ENCODE measurements at regions not wholly inside any gene's neighbourhood (a gene's known extent, or its start where the extent isn't known, plus 50 kb on each side); places are given as distances from the start of the nearest gene placed in this dataset.
"Not testable (repeated sequence)": the region's sequence is repeated elsewhere in the genome, so short reads cannot be mapped to it uniquely, and the experiment has no call there.

- in situ Hi-C loops (cut with MboI; ENCODE audit: low sequenced_read_pairs), result no loop called here
These were observed 157.5 kb upstream of the ATF7IP start for GRCh38 chr12:14207905-14208551.

GRCh38 chr12:14211947-14212387 lies 153.5 kb upstream of the ATF7IP start:
- in situ Hi-C loops (cut with MboI; ENCODE audit: low sequenced_read_pairs), result no loop called here

- in situ Hi-C loops (cut with MboI; ENCODE audit: low sequenced_read_pairs), result no loop called here
These were observed 151.9 kb upstream of the ATF7IP start for GRCh38 chr12:14213542-14213941.

- in situ Hi-C loops (cut with MboI; ENCODE audit: low sequenced_read_pairs), result no loop called here
These were observed 151.0 kb upstream of the ATF7IP start for GRCh38 chr12:14214495-14214894.

- in situ Hi-C loops (cut with MboI; ENCODE audit: low sequenced_read_pairs), result not testable (repeated sequence)
These were observed 149.5 kb upstream of the ATF7IP start for GRCh38 chr12:14215949-14216348.

DNA sequence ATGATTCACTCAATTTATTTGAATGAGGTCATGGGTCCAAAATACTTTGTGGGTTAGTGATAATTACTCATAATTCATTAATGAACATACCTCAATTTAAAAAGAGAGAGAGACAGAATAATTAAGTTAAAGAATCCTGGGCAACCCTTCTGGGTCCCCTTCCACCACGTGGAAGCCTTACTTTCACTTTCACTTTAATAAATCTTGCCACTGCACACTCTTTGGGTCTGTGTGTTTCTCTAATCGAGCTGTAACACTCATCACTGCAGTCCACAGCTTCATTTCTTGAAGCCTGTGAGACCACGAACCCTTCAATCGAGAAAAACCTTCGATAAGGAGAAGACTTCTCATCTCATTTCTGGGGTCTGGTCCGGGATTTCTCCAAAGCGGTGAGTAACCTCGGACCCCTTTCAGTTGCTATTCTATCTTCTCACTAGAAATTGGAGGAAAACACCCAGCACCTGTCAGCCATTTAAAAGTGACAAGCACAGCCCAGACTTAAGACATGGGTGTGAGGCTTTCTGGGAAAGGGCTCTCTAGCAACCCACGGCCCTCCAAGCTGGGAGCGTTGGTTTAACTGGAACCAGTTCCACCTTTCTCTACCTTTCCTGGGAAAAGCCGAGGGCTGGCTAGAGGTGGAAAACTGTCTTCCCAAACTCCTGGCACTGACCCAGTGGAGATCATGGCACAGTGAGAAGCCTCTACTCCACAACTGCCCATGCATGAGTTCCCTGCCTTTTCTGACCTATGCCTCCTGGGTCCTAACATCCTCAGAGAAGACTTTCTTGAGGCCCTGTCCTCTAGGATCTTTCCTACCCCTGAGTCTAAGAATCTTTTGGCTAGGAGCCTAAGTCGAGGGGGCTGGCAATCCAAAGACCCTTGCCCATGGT lies 148.8 kb upstream of the ATF7IP start:
- in situ Hi-C loops (cut with MboI; ENCODE audit: low sequenced_read_pairs), result no loop called here

GRCh38 chr12:14219156-14219555 lies 146.3 kb upstream of the ATF7IP start:
- in situ Hi-C loops (cut with MboI; ENCODE audit: low sequenced_read_pairs), result no loop called here

DNA sequence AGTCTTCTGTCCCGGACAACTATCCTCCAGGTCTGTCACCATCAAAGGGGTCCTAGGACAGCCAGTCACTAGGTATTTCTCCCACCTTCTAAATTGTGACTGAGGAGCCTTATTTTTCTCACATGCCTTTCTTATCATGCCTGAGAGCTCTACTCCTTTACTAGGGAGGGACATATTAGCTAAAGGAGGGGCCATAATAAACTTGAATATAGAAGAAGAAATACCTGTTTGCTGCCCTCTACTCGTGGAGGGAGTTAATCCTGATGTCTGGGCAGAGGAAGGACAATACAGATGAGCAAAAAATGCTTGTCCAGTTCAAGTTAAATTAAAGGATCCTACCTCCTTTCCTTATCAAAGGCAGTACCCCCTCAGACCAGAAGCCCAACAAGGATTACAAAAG lies 145.8 kb upstream of the ATF7IP start:
- in situ Hi-C loops (cut with MboI; ENCODE audit: low sequenced_read_pairs), result not testable (repeated sequence)

GRCh38 chr12:14225064-14225463 lies 140.4 kb upstream of the ATF7IP start:
- in situ Hi-C loops (cut with MboI; ENCODE audit: low sequenced_read_pairs), result loop anchor here (25.0 kb wide), 1 partner anchor 487 kb away; no protein-coding TSS in a partner anchor

DNA sequence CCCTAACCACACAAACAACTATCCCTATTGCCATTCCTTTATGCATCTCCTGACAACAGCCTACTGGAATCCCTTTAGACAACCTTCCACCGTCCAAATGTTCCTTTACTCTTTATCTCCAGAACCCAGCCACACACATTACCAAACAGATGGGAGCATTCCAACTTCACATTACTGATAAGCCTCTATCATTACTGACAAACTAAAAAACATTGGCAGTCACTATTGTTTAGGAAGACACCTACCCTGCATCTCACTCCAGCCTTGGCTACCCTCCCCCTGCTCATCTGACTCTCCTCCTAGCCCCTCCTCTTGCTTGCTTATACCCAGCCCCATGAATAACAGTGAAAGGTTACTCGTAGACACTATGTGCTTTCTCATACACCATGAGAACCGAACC lies 130.3 kb upstream of the ATF7IP start:
- in situ Hi-C loops (cut with MboI; ENCODE audit: low sequenced_read_pairs), result loop anchor here (25.0 kb wide), 1 partner anchor 477 kb away; no protein-coding TSS in a partner anchor

DNA sequence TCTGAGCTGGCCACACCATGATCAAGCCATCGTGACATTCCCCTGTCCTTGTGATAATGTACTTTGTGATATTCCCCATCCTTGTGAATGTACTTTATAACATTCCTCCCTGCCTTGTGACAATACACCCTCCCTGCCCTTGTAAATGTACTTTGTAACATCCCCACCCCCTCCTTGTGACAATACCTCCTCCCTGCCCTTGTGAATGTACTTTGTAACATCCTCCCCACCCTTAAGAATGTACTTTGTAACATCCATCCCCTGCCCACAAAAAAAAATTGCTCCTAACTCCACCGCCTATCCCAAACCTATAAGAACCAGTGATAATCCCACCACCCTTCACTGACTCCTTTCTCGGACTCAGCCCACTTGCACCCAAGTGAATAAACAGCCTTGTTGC lies 128.8 kb upstream of the ATF7IP start:
- in situ Hi-C loops (cut with MboI; ENCODE audit: low sequenced_read_pairs), result loop anchor here (25.0 kb wide), 1 partner anchor 476 kb away; no protein-coding TSS in a partner anchor

DNA sequence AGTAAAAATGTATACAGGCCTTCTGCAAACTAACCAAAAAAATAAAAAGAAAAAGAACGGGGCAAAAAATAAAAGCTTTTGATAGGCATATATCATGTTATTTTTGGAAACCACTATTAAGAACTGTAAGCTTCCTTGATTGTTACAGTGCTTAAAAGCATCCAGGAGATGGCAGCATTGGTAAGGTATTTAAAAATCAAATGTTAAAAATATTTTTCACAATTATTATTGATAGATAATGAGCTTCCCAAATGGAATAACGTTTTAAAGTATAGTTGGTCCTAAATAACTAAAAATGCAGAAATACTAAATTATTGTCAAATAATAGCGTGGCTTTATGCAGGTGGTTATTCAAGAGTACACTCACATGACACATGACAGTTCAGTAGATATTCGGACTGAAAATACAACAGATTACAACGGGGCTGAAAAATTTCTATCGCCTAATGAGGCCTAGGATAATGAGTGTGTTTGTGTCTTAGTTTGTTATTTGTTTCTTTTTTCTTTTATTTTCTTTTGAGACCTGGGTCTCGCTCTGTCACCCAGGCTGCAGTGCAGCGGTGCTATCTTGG lies 127.2 kb upstream of the ATF7IP start:
- in situ Hi-C loops (cut with MboI; ENCODE audit: low sequenced_read_pairs), result loop anchor here (25.0 kb wide), 1 partner anchor 474 kb away; no protein-coding TSS in a partner anchor

DNA sequence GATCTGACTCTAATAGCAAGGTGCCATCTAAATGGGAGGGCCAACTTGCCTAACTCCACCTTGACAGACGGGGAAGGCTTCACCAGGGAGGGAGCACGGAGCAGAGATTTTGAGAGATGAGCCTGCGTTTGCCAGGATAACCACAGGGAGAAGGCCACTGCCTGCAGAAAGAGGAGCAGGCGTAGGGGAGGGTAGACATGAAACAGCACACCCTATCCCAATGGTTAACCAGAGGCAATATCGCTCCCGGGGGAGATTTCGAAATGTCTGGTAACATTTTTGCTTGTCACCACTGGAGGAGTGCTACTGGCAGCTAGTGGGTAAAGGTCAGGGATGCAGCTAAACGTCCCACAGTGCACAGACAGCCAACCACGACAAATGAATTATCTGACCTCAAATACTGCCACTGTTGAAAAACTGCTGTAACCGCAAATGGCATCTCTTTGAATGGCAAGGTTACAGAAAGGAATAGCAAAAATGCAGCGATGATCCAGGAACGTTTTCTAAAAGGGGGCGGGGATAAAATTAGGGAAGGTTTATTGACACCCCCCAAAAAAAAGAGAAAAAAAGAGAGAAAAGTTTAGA lies 126.0 kb upstream of the ATF7IP start:
- in situ Hi-C loops (cut with MboI; ENCODE audit: low sequenced_read_pairs), result loop anchor here (25.0 kb wide), 1 partner anchor 473 kb away; no protein-coding TSS in a partner anchor

DNA sequence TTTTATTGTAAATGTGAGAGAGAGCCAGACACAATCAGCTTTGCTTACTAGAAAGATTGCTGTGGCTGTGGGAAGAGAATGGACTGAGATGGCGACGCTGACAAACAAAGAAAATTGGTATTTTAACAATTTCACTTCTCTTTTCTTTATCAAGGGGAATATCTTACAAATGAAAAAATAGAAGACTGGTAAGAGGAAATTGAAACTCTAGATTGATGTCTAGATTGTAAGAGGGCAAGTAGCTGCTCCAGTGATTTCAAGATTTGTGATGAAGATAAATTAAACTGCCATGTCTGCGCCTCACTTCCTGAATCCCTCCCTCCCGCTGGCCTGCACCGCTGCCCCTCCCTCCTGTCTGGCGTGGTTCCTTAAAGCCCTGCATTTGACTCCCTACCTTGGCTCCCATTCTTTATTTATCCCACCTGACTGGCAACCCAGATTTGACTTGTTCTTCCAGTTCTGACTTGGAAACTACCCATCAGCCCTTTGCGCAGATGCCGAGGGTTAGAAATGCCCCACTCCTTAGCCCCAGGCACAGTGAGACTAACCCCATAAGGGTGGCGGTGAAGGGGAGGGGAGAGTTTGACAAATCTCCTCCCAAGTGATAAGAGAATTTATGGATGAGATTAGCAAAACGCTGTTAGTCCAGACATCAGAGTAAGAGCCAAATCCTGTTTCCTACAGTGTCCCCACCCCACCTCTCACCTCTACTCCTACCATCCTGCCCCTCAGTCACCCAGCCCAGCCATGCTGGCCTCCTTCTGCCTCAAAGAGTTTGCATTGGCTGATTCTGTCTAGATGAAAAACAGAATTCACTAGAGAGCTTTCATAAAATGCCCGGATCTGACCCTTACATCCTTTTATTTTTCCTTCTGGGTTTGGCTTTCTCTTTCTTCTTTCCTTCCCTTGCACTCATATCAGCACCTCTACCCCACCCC lies 125.3 kb upstream of the ATF7IP start:
- in situ Hi-C loops (cut with MboI; ENCODE audit: low sequenced_read_pairs), result loop anchor here (25.0 kb wide), 1 partner anchor 472 kb away; no protein-coding TSS in a partner anchor

DNA sequence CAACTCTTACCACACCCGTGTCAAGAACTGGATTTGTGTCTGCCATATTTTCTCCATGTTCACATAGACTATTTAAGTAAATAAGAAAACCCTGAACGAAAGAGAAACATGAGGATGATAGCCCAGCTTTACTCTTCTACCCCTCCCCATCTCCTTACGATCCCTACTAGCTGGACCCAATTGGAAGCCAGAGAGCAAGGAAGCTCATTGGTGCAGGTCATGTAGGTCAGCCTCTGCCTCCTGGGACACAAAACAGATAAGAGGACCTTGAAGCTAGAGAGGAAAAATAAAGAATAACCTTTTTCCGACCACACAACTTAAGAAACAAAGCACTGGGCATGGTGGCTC lies 124.6 kb upstream of the ATF7IP start:
- in situ Hi-C loops (cut with MboI; ENCODE audit: low sequenced_read_pairs), result loop anchor here (25.0 kb wide), 1 partner anchor 471 kb away; no protein-coding TSS in a partner anchor

DNA sequence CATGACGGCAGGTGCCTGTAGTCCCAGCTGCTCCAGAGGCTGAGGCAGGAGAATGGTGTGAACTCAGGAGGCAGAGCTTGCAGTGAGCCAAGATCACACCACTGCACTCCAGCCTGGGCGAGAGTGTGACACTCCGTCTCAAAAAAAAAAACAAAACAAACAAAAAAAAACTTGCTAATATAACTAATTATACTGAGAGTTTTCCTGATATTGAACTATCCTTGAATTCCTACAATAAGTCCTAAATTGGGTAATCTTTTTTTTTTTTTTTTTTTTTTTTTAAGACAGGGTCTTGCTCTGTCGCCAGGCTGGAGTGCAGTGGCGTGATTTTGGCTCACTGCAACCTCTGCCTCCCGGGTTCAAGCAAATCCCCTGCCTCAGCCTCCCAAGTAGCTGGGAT lies 122.7 kb upstream of the ATF7IP start:
- in situ Hi-C loops (cut with MboI; ENCODE audit: low sequenced_read_pairs), result loop anchor here (25.0 kb wide), 1 partner anchor 469 kb away; no protein-coding TSS in a partner anchor

DNA sequence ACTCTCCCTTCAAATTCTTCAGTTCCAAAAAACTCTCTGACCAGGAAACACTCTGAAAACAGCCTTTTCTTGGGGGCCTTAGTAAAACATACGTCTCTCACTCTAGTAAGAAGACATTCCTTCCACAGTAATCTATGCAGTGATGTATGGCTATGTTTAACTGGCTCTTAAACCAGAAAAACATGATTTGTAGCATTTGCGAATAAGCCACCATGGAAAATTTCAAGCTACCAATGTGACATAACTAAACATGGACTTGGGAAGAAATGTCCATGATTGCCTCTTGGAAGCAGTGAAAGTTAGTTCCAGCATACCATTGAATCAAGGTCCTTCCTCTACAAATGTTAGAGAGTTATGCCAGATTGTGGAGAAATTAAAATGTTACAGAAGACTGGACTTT lies 121.5 kb upstream of the ATF7IP start:
- in situ Hi-C loops (cut with MboI; ENCODE audit: low sequenced_read_pairs), result loop anchor here (25.0 kb wide), 1 partner anchor 468 kb away; no protein-coding TSS in a partner anchor

GRCh38 chr12:14244876-14245669 lies 120.4 kb upstream of the ATF7IP start:
- in situ Hi-C loops (cut with MboI; ENCODE audit: low sequenced_read_pairs), result loop anchor here (25.0 kb wide), 1 partner anchor 467 kb away; no protein-coding TSS in a partner anchor

DNA sequence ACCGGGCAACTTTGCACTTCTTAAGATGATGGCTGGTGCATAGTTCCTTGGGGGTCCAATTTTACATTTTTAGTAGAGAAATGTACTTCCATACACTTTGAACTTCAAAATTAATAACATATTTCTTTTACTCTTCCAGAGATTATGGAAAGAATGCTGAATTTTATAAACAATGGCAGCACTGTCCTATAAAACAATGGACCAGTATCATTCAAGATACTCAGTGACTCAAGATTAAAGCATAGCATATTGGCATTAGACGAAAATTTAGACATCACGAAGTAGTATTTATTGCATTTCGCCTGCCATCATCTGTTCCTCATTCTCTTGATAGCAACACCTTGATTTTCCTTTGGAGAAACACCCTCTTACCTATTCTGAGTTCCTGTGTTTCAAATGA lies 118.3 kb upstream of the ATF7IP start:
- in situ Hi-C loops (cut with MboI; ENCODE audit: low sequenced_read_pairs), result loop anchor here (25.0 kb wide), 1 partner anchor 465 kb away; no protein-coding TSS in a partner anchor
